ENCODE measurements at regions not wholly inside any gene's neighbourhood (a gene's known extent, or its start where the extent isn't known, plus 50 kb on each side); places are given as distances from the start of the nearest gene placed in this dataset.

- no peak for TF ChIP-seq TAF1 (IDR thresholded peaks at IDR 0.05; ENCODE audit: borderline replicate concordance, insufficient read depth, low read length)
- TF ChIP-seq FOXP2 (optimal IDR thresholded peaks at IDR 0.05; ENCODE audit: borderline replicate concordance, extremely low read depth, extremely low read length, insufficient read depth): no peak
- no peak for TF ChIP-seq SIN3A (IDR thresholded peaks at IDR 0.05; ENCODE audit: borderline replicate concordance, insufficient read depth, low read length)
- TF ChIP-seq REST (IDR thresholded peaks at IDR 0.05; ENCODE audit: insufficient read depth in 1 of 2, low read depth in 2 of 2, low read length in 2 of 2): no peak
- TF ChIP-seq POLR2AphosphoS5 (IDR thresholded peaks at IDR 0.05; ENCODE audit: low read depth, low read length): no peak
Measured at GRCh38 chr3:76912841-76913383, 127.0 kb upstream of the ROBO2 start.

GRCh38 chr3:76917436-76917835 lies 122.5 kb upstream of the ROBO2 start:
- no peak for TF ChIP-seq TAF1 (IDR thresholded peaks at IDR 0.05; ENCODE audit: borderline replicate concordance, insufficient read depth, low read length)
- TF ChIP-seq SIN3A (IDR thresholded peaks at IDR 0.05; ENCODE audit: borderline replicate concordance, insufficient read depth, low read length): no peak
- TF ChIP-seq FOXP2 (optimal IDR thresholded peaks at IDR 0.05; ENCODE audit: borderline replicate concordance, extremely low read depth, extremely low read length, insufficient read depth): no peak

GRCh38 chr3:76920511-76920910 lies 119.4 kb upstream of the ROBO2 start:
- no peak for TF ChIP-seq SIN3A (IDR thresholded peaks at IDR 0.05; ENCODE audit: borderline replicate concordance, insufficient read depth, low read length)
- no peak for TF ChIP-seq REST (IDR thresholded peaks at IDR 0.05; ENCODE audit: insufficient read depth in 1 of 2, low read depth in 2 of 2, low read length in 2 of 2)
- TF ChIP-seq FOXP2 (optimal IDR thresholded peaks at IDR 0.05; ENCODE audit: borderline replicate concordance, extremely low read depth, extremely low read length, insufficient read depth): no peak
- no peak for TF ChIP-seq POLR2AphosphoS5 (IDR thresholded peaks at IDR 0.05; ENCODE audit: low read depth, low read length)
- no peak for TF ChIP-seq TAF1 (IDR thresholded peaks at IDR 0.05; ENCODE audit: borderline replicate concordance, insufficient read depth, low read length)

GRCh38 chr3:76923485-76923884 lies 116.4 kb upstream of the ROBO2 start:
- TF ChIP-seq POLR2AphosphoS5 (IDR thresholded peaks at IDR 0.05; ENCODE audit: low read depth, low read length): no peak
- no peak for TF ChIP-seq SIN3A (IDR thresholded peaks at IDR 0.05; ENCODE audit: borderline replicate concordance, insufficient read depth, low read length)
- no peak for TF ChIP-seq FOXP2 (optimal IDR thresholded peaks at IDR 0.05; ENCODE audit: borderline replicate concordance, extremely low read depth, extremely low read length, insufficient read depth)

GRCh38 chr3:76930712-76931111 lies 109.2 kb upstream of the ROBO2 start:
- no peak for TF ChIP-seq SIN3A (IDR thresholded peaks at IDR 0.05; ENCODE audit: borderline replicate concordance, insufficient read depth, low read length)
- no peak for TF ChIP-seq POLR2AphosphoS5 (IDR thresholded peaks at IDR 0.05; ENCODE audit: low read depth, low read length)
- TF ChIP-seq TAF1 (IDR thresholded peaks at IDR 0.05; ENCODE audit: borderline replicate concordance, insufficient read depth, low read length): no peak
- no peak for TF ChIP-seq REST (IDR thresholded peaks at IDR 0.05; ENCODE audit: insufficient read depth in 1 of 2, low read depth in 2 of 2, low read length in 2 of 2)
- no peak for TF ChIP-seq FOXP2 (optimal IDR thresholded peaks at IDR 0.05; ENCODE audit: borderline replicate concordance, extremely low read depth, extremely low read length, insufficient read depth)

GRCh38 chr3:76933245-76933644 lies 106.7 kb upstream of the ROBO2 start:
- TF ChIP-seq FOXP2 (optimal IDR thresholded peaks at IDR 0.05; ENCODE audit: borderline replicate concordance, extremely low read depth, extremely low read length, insufficient read depth): no peak
- no peak for TF ChIP-seq SIN3A (IDR thresholded peaks at IDR 0.05; ENCODE audit: borderline replicate concordance, insufficient read depth, low read length)
- no peak for TF ChIP-seq POLR2AphosphoS5 (IDR thresholded peaks at IDR 0.05; ENCODE audit: low read depth, low read length)
- TF ChIP-seq REST (IDR thresholded peaks at IDR 0.05; ENCODE audit: insufficient read depth in 1 of 2, low read depth in 2 of 2, low read length in 2 of 2): no peak
- no peak for TF ChIP-seq TAF1 (IDR thresholded peaks at IDR 0.05; ENCODE audit: borderline replicate concordance, insufficient read depth, low read length)
